ES-I3 (cell line): ENCODE measurements at regions not wholly inside any gene's neighbourhood (a gene's known extent, or its start where the extent isn't known, plus 50 kb on each side); places are given as distances from the start of the nearest gene placed in this dataset.

Experiments used
- H3K36me3 ChIP-seq: 2 replicates; pipeline ENCODE4 v1.6.1; 2013; ENCODE audit warnings: mild to moderate bottlenecking, low read length, control low read depth, moderate library complexity; ENCODE audit not compliant: insufficient read depth
- H3K4me1 ChIP-seq: 2 replicates; pipeline ENCODE4 v1.6.1; 2013; ENCODE audit warnings: mild to moderate bottlenecking, control low read depth, low read length; ENCODE audit not compliant: insufficient read depth
- H3K9ac ChIP-seq: 2 replicates; pipeline ENCODE4 v1.6.1; 2013; ENCODE audit warnings: low read depth, mild to moderate bottlenecking, low read length, moderate library complexity
- H3K9me3 ChIP-seq: 2 replicates; pipeline ENCODE4 v1.6.1; 2013; ENCODE audit warnings: mild to moderate bottlenecking, low read length, moderate library complexity; ENCODE audit not compliant: control insufficient read depth, insufficient read depth

DNA sequence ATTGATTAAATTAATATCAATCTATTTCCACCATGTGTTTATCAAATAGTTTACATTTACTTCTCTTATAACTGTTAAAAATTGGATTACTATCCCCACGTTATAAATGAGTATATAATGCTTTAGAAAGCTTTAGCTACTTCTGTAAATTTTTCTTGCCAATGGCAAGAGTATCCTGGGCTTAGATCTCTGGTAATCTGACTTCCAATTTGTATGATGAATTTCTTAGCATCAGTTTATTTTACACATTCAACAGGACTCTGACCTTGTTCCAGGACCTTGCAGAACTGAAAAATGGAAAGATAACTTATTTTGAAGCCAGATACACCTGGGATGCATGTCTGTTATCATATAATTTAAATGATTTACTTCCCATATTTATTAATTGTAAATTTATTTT, 2759.4 kb downstream of the PCDH9 start:
- no peaks in the 10 kb centered on the region for H3K9me3 ChIP-seq
- H3K4me1 ChIP-seq, result 0 out of 2 replicates have a peak, but pooled peaks cover 5% of the 10 kb centered on the region

DNA sequence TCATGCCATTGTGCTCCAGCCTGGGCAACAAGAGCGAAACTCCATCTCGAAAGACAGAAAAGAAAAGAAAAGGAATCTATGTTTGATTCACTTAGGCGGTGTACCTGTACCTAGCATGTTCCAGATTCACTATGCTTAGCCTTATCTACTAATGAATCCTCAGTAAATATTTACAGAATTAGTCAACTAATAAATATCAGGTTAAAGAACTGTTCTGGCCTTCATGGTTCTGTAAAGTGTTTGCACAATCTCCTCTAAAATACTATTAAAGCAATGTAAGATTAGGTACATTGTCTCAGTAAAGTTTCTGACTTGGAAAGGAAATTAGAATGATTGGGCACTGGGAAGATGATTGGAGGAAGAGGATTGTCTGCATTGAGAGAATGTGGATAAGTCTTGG, 2770.4 kb downstream of the PCDH9 start:
- Histone ChIP-seq H3K4me1 (no peaks in the 10 kb centered on the region), H3K9me3 (no peaks in the 10 kb centered on the region), H3K9ac (no peak overlapping the region), H3K36me3 (no peaks in the 10 kb centered on the region)

More for the DNA sequence above, 2759.4 kb downstream of the PCDH9 start:
- Histone ChIP-seq H3K9ac (no peak overlapping the region), H3K36me3 (no peaks in the 10 kb centered on the region)

GRCh38 chr13:64457976-64458375, 2772.2 kb downstream of the PCDH9 start:
- Histone ChIP-seq H3K36me3 (no peaks in the 10 kb centered on the region), H3K9ac (no peak overlapping the region), H3K4me1 (no peaks in the 10 kb centered on the region), H3K9me3 (no peaks in the 10 kb centered on the region)

- H3K9ac ChIP-seq, result no peak overlapping the region
- H3K36me3 ChIP-seq, result no peaks in the 10 kb centered on the region
- H3K4me1 ChIP-seq, result no peaks in the 10 kb centered on the region
- no peaks in the 10 kb centered on the region for H3K9me3 ChIP-seq
Measured at GRCh38 chr13:64455124-64455523, 2775.0 kb downstream of the PCDH9 start.

- no peaks in the 10 kb centered on the region for H3K36me3 ChIP-seq
- no peaks in the 10 kb centered on the region for H3K4me1 ChIP-seq
- H3K9ac ChIP-seq, result no peak overlapping the region
- H3K9me3 ChIP-seq, result no peaks in the 10 kb centered on the region
Measured at GRCh38 chr13:64453831-64454230, 2776.3 kb downstream of the PCDH9 start.

DNA sequence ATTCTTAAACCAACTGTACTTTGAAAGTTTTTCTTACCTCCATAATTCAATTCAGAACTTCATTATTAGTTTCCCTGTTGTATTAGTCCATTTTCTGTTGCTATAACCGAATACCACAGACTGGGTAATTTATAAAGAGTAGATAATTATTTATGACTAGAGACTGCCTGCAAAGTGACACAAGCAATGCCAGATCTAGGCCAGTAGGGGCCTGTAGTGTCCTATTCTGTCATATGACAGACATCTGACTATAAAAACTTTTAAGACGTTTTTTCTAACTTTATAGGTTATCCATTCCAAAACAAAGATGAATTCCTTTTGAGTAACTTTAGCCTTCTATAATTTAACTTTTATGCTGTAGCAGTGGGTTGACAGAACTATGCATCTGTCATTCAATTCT, 2783.8 kb downstream of the PCDH9 start:
- no peaks in the 10 kb centered on the region for H3K4me1 ChIP-seq
- no peaks in the 10 kb centered on the region for H3K9me3 ChIP-seq
- no peak overlapping the region for H3K9ac ChIP-seq
- no peaks in the 10 kb centered on the region for H3K36me3 ChIP-seq

GRCh38 chr13:64441740-64442139, 2788.4 kb downstream of the PCDH9 start:
- peaks cover 9% of the 10 kb centered on the region for H3K4me1 ChIP-seq
- no peaks in the 10 kb centered on the region for H3K9me3 ChIP-seq
- no peaks in the 10 kb centered on the region for H3K36me3 ChIP-seq
- no peak overlapping the region for H3K9ac ChIP-seq

DNA sequence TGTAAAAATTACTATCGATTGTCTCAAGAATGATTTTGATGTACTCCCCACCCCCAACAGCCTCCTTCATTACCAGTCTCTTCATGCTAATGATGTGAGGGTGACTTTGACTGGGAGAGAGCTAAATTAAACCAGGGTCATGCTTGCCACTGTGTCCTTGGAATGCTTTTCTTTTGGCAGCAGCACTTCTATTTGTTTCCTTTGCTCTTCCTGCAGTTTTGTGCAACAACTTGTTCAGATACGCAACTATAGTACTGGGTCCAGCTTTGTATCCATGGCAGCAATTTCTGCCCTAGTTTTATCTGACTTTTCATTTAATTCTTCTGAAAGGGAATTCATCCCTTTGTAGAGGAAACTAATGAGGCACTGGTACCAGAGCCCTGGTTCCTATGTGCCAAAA, 2792.1 kb downstream of the PCDH9 start:
- Histone ChIP-seq H3K4me1 (peaks cover 9% of the 10 kb centered on the region), H3K9me3 (no peaks in the 10 kb centered on the region), H3K36me3 (no peaks in the 10 kb centered on the region), H3K9ac (no peak overlapping the region)

DNA sequence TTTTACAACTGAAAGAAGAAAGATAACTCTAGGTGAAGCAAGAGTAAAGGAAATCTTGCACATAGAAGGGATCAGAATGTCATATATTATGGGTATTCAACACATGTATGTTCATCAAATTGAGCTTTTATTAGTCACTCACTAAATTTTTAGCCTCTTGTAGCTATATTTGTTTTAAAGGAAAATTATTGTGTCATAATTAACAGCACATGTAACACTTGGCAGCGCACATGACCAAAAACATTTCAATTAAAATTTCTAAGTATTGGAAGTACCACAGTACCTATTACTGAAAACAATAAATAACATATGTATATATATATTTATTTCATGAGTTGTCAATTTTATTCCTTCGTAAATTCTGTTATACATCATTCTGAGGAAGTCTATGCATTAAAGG, 2800.4 kb downstream of the PCDH9 start:
- no peaks in the 10 kb centered on the region for H3K36me3 ChIP-seq
- no peaks in the 10 kb centered on the region for H3K4me1 ChIP-seq
- no peaks in the 10 kb centered on the region for H3K9me3 ChIP-seq
- no peak overlapping the region for H3K9ac ChIP-seq

GRCh38 chr13:64428196-64428595, 2801.9 kb downstream of the PCDH9 start:
- Histone ChIP-seq H3K9me3 (no peaks in the 10 kb centered on the region), H3K4me1 (no peaks in the 10 kb centered on the region), H3K36me3 (no peaks in the 10 kb centered on the region), H3K9ac (no peak overlapping the region)

DNA sequence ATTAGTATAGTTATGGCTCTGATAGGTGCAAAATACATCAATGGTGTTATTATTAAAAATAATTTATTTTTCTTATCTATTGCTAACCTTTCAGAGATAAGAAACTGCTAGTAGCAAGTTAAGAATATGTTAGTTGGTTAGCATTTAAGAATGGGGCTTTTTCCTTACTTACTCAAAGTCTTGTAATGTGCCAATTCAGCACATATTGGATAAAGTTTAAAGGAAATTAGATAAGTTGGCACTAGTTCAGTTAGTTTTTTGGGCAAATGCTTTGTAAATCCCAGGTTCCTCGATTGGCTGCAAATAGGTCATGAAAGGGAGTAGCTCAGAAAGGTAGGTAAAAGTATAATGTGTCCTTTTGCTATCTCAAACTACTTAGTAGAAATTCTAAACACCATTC, 2806.7 kb downstream of the PCDH9 start:
- H3K9me3 ChIP-seq, result no peaks in the 10 kb centered on the region
- H3K36me3 ChIP-seq, result no peaks in the 10 kb centered on the region
- no peak overlapping the region for H3K9ac ChIP-seq
- no peaks in the 10 kb centered on the region for H3K4me1 ChIP-seq

DNA sequence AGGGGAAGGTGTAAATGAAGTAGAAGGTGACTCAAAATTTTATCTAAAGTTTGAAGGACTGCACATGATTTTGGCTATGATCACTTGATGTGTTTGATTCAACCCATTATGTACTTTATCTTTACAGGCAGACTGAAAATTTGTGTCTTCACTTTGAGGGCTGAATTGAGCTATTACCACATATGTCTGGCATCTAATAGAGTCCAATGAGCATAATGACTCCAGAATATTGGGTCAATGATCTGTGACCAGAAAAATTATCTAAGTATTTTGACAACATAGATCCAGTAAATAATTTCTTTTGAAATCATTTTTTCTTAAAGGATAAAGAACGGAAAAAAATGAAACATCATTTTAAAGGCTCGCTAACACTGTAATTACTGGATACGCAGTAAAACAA, 2810.0 kb downstream of the PCDH9 start:
- Histone ChIP-seq H3K36me3 (no peaks in the 10 kb centered on the region), H3K9me3 (no peaks in the 10 kb centered on the region), H3K9ac (no peak overlapping the region), H3K4me1 (no peaks in the 10 kb centered on the region)

GRCh38 chr13:64417581-64417980, 2812.6 kb downstream of the PCDH9 start:
- Histone ChIP-seq H3K9ac (no peak overlapping the region), H3K36me3 (no peaks in the 10 kb centered on the region), H3K4me1 (no peaks in the 10 kb centered on the region), H3K9me3 (no peaks in the 10 kb centered on the region)

DNA sequence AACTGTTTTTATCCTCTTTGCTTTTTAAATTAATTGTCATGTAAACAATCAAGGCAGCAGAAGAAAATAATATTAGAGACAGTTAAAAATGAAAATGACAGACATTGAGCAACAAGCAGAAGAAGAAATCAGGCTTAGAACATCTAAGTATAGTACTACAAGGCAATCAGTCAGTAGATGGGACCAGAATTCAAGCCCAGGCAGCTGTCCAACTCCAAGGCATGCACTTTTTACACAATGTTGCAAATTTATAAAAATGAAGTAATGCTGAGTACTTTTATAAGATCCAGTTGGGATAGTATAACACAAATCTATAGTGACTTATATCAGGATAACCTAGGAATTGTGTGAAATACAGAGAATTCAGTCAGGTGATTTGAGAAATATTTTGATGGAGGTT, 2815.8 kb downstream of the PCDH9 start:
- H3K9me3 ChIP-seq, result no peaks in the 10 kb centered on the region
- H3K9ac ChIP-seq, result no peak overlapping the region
- H3K36me3 ChIP-seq, result no peaks in the 10 kb centered on the region
- H3K4me1 ChIP-seq, result no peaks in the 10 kb centered on the region

DNA sequence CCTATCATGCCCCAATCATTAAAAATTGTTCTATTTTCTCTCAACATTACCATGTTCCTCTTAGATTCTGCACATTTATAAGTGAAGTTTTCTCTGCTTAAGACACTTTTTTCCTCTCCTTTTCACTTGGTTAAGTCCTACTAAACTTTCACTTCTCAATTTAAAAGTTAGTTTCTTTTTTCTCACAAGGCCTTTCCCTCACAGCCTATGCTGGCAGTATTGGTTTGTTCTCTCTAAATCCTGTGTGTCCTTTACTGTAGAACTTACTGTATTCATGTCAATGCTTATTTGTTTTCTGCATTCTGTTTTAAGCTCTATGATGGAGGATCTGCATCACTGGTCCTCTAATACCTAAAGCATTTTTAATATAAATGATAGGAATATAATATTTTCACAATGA, 2816.6 kb downstream of the PCDH9 start:
- Histone ChIP-seq H3K4me1 (no peaks in the 10 kb centered on the region), H3K36me3 (no peaks in the 10 kb centered on the region), H3K9me3 (no peaks in the 10 kb centered on the region), H3K9ac (no peak overlapping the region)
